ENCODE measurements at regions not wholly inside any gene's neighbourhood (a gene's known extent, or its start where the extent isn't known, plus 50 kb on each side); places are given as distances from the start of the nearest gene placed in this dataset.

DNA sequence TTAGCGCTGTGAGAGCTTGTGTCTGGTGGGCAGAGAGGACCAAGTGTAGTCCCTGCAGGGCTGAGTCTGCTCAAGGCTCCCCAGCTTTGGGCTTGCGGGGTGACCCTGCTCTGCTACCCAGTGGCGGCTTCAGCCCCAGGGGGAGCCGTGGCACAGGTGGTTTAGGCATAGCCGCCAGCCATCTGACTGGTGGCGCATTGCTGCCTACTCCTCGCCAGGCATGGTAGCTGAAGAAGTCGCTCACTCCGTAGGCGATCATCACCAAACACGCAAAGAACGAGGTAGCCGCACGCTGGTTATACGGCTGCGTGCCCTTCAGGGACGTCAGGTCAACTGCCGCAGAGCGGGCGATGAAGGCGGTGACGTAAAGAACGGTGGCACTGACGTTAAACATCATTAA lies 180.7 kb upstream of the DIPK2B start:
- Mint-ChIP-seq H3K36me3 (ENCODE audit: low read depth) (no peaks in the 10 kb centered on the region), H3K4me3 (no peak overlapping the region), H3K9me3 (peaks cover 28% of the 10 kb centered on the region), H3K27me3 (ENCODE audit: low read depth, poor library complexity) (peaks cover 2% of the 10 kb centered on the region), H3K27ac (no peak overlapping the region), H3K4me1 (no peaks in the 10 kb centered on the region)
- DNase-seq, result no peak
- TF ChIP-seq, protein P1, sequence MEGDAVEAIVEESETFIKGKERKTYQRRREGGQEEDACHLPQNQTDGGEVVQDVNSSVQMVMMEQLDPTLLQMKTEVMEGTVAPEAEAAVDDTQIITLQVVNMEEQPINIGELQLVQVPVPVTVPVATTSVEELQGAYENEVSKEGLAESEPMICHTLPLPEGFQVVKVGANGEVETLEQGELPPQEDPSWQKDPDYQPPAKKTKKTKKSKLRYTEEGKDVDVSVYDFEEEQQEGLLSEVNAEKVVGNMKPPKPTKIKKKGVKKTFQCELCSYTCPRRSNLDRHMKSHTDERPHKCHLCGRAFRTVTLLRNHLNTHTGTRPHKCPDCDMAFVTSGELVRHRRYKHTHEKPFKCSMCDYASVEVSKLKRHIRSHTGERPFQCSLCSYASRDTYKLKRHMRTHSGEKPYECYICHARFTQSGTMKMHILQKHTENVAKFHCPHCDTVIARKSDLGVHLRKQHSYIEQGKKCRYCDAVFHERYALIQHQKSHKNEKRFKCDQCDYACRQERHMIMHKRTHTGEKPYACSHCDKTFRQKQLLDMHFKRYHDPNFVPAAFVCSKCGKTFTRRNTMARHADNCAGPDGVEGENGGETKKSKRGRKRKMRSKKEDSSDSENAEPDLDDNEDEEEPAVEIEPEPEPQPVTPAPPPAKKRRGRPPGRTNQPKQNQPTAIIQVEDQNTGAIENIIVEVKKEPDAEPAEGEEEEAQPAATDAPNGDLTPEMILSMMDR (IDR thresholded peaks at IDR 0.05), result no peak

DNA sequence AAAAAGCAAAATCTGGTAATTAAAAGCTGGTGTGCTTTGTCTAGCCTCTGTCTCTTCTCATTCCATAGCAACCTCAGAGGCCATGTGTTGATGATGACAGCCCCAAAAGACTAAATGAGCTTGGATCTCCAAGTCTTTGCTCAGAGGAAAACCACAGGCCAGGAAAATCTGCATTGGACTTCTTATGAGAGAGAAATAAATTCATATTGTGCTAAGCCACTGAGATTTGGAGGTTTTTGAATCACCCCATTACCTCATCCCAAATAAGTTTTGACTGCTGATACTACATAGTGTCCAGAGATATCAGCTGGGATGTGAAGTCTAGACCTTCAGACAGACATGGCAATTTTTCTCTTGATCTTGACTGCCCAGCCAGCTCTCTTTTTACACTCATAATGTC lies 178.6 kb upstream of the DIPK2B start:
- no peaks in the 10 kb centered on the region for H3K4me1 Mint-ChIP-seq
- no peak overlapping the region for H3K27ac Mint-ChIP-seq
- TF ChIP-seq, protein P1 (IDR thresholded peaks at IDR 0.05), result no peak
- no peaks in the 10 kb centered on the region for H3K36me3 Mint-ChIP-seq (ENCODE audit: low read depth)
- H3K9me3 Mint-ChIP-seq, result peaks cover 41% of the 10 kb centered on the region
- H3K27me3 Mint-ChIP-seq (ENCODE audit: low read depth, poor library complexity), result peaks cover 2% of the 10 kb centered on the region
- no peak overlapping the region for H3K4me3 Mint-ChIP-seq
- no peak for DNase-seq

DNA sequence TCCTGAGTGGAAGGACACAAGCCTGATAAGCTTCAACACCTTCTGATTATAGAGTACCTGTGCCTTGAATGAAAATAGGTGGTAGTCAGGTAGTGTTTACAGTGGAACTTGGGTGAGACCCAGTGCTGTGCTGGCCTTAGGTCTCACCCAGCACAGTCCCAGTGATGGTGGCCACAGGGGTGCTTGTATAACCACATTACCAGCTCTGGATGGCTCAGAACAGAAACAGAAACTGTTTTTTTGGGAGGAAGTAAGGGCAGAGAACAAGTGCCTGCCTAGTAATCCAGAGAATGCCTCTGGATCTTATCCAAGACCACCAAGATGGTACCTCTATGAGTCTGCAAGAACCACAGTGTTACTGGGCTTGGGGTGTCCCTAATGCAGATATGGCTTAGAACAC lies 171.5 kb upstream of the DIPK2B start:
- Mint-ChIP-seq H3K36me3 (ENCODE audit: low read depth) (no peaks in the 10 kb centered on the region), H3K4me3 (no peak overlapping the region), H3K27ac (no peak overlapping the region), H3K4me1 (no peaks in the 10 kb centered on the region), H3K9me3 (peaks cover 71% of the 10 kb centered on the region), H3K27me3 (ENCODE audit: low read depth, poor library complexity) (no peaks in the 10 kb centered on the region)
- TF ChIP-seq, protein P1 (IDR thresholded peaks at IDR 0.05), result no peak
- no peak for DNase-seq

DNA sequence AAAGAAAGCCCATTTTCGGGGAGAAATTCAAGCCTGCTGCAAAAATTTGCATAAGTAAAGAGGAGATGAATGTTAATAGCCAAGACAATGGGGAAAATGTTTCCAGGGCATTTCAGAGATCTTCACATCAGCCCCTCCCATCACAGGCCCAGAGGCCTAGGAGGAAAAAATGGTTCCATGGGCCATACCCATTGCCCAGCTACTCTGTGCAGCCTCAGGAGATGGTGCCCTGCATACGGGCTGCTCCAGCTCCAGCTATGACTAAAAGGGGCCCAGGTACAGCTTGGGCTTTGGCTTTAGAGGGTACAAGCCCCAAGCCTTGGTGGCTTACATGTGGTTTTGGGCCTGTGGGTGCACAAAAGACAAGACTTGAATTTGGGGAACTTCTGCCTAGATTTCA lies 168.0 kb upstream of the DIPK2B start:
- Mint-ChIP-seq H3K4me1 (no peaks in the 10 kb centered on the region), H3K4me3 (no peak overlapping the region), H3K9me3 (peaks cover 77% of the 10 kb centered on the region), H3K27me3 (ENCODE audit: low read depth, poor library complexity) (no peaks in the 10 kb centered on the region), H3K36me3 (ENCODE audit: low read depth) (no peaks in the 10 kb centered on the region), H3K27ac (no peak overlapping the region)
- DNase-seq, result no peak
- TF ChIP-seq, protein P1 (IDR thresholded peaks at IDR 0.05), result no peak

- Mint-ChIP-seq H3K4me3 (no peak overlapping the region), H3K27me3 (ENCODE audit: low read depth, poor library complexity) (no peaks in the 10 kb centered on the region), H3K36me3 (ENCODE audit: low read depth) (no peaks in the 10 kb centered on the region), H3K4me1 (no peaks in the 10 kb centered on the region), H3K9me3 (peaks cover 65% of the 10 kb centered on the region), H3K27ac (no peak overlapping the region)
- TF ChIP-seq, protein P1 (IDR thresholded peaks at IDR 0.05), result no peak
- DNase-seq, result no peak
Measured at GRCh38 chrX:45363596-45363995, 162.9 kb upstream of the DIPK2B start.

DNA sequence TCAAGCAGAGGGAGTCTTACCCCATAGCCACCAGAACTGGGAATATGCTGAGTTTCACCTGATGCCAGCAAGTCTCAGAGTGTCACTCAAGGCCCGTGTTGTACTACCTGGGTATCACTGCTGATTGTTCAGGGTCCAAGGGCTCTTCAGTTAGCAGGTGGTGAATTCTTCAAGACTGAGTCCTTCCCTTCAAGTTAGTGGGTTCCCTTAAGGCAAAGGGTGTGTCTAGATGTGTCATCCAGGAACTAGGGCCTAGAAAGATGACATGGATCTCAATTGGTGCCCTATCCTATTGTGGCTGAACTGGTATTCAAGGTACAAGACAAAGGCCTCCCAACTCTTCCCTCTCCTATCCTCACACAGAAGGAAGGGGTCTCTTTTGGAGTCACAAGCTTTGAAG lies 159.9 kb upstream of the DIPK2B start:
- no peak overlapping the region for H3K27ac Mint-ChIP-seq
- no peak for DNase-seq
- no peaks in the 10 kb centered on the region for H3K36me3 Mint-ChIP-seq (ENCODE audit: low read depth)
- no peaks in the 10 kb centered on the region for H3K4me1 Mint-ChIP-seq
- H3K9me3 Mint-ChIP-seq, result peaks cover 63% of the 10 kb centered on the region
- H3K27me3 Mint-ChIP-seq (ENCODE audit: low read depth, poor library complexity), result no peaks in the 10 kb centered on the region
- TF ChIP-seq, protein P1 (IDR thresholded peaks at IDR 0.05), result no peak
- H3K4me3 Mint-ChIP-seq, result no peak overlapping the region
